Hematopoietic multipotent progenitor cell treated with erythropoietin and hydrocortisone succinate and interleukin-3 and kit ligand, for 4 days (in vitro differentiated cells): ENCODE measurements at regions not wholly inside any gene's neighbourhood (a gene's known extent, or its start where the extent isn't known, plus 50 kb on each side); places are given as distances from the start of the nearest gene placed in this dataset.
"Not testable (repeated sequence)": the region's sequence is repeated elsewhere in the genome, so short reads cannot be mapped to it uniquely, and the experiment has no call there.

Experiments used
- DNase-seq: peaks from one replicate; pipeline ENCODE4 v3.0.0-alpha.2; 2015

DNA sequence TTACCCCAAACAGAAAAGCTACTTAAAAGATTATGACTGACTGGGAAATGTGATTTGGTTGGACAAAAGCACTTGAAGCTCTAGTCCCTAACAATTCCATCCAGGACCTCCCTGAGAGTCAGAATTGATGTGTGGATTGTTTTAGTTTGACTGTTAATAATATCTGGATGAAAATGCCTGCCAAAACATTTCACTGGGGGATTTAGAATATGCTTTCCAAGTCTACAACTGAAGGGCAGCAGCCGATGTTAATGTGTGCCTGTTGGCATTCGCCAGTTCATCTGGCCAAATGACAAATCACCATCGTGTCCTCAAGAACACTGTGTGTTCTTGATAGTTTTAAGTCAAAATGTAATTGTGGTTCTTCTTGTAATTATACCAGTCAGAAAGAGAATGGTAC lies 76.0 kb upstream of the TSC22D1 start:
- DNase-seq, result no peak

DNA sequence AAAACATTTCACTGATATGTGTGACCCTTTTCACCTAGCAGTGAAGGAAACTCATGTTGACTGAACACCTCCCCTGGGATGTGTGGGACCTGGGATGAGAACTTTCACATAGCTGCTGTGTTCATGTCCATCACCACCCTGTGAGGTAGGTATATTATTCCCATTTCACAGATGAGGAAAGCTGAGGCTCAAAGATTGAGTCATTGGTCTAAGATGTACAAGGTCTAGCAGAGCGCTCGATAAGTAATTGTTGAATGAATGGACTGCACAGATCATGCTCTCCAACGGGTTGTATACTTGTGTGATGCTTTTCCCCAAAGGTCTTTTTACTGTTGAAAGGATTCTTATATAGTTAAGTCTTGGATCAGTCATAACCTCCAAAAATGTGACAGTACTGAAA lies 75.6 kb upstream of the TSC22D1 start:
- no peak for DNase-seq

DNA sequence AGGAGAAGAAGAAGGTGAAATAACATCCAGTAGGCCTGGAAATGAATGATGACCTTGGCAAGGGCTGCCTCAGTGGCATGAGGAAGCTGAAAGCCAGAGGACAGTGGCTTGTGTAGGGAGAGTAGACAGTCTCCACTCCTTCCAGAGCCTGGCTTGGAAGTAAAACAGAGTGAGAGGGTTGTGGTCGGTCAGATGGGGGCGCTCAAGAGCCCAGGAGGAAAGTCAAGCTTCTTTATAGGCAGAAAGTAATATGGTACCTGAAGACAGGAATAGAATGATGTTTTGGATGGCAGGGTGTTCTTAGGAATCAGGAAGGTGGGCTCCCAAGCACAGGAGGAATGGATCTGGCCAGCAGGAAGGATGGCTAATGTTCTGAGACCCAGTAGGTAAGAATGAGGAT lies 75.1 kb upstream of the TSC22D1 start:
- no peak for DNase-seq

DNA sequence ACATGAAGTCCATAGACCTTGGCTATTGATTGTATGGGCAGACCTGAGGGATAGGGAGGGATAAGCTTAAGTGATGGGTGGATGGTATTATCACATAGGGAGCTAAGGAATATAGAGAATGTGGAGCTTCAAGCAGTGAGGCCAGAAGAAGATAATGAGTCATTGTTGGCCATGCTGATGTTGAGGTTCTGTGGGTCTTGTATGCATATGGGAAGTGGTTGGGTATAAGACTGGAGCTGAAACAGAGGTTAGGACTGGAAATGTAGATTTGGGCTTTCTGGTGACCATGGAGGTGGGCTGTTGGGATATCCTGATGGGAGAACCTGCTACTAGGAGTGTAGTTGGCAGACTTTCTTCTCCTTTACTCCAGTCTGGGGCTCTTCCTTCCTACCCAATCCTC lies 73.7 kb upstream of the TSC22D1 start:
- no peak for DNase-seq

DNA sequence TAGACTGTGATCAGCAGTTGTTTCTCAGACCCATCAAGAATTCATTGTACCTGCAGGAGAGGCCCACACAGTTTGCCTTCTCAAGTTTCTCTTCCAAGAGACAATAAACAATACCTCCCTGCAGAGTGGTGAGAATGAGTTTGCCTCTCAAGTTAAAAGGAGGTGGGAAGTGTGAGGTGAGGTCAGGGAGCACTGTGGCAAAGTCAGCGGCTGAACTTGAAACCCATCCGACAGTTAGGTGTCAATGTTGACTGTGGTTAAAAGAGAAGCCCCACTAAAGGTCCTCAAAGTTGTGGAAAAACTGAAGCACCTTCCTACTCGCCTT lies 72.9 kb upstream of the TSC22D1 start:
- DNase-seq, result no peak

DNA sequence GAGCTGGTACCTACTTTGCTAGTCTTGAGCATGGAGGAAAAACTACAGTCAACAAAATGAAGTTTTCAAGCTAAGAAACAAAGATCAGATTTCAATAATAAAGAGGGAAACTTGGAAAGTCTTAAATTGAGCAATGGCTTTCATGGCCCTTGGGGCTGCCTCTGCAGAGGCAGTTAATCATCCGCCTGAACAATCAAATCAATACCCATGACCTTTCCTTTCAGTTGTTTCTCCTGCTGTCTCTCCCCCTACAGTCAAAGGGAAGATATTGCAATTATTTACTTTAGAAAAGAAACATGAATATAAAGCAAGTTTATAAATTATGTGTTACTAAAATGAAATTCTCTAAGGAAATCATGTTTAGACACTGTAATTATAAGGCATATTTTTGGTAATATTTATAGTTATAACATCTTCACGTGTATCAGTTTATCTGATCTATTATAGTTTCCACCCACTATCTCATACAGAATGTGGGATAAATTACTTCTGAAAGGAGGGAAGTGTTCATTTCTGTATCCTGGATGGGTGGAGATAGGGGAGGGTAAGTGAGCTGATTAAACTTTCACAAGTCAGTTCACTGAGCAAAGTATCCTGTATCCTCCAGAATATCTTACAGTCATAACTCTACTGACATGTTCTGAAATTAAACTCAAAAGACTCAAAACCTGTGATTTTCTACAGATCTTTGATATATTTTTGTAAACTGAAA lies 72.4 kb upstream of the TSC22D1 start:
- DNase-seq, result peak; percentile 44

DNA sequence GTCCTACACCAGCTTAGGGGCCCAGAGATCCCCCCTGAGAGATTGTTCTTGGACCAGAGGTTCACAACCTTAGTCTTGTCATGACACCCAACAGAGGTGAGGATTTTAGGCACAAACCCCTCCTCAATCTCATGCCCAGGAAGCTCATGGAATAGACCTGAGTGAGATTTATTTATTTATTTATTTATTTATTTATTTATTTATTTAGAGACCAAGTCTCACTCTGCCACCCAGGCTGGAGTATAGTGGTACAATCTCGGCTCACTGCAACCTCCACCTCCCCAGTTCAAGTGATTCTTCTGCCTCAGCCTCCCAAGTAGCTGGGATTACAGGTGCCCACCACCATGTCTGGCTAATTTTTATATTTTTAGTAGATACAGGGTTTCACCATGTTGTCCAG lies 71.4 kb upstream of the TSC22D1 start:
- not testable (repeated sequence) for DNase-seq

DNA sequence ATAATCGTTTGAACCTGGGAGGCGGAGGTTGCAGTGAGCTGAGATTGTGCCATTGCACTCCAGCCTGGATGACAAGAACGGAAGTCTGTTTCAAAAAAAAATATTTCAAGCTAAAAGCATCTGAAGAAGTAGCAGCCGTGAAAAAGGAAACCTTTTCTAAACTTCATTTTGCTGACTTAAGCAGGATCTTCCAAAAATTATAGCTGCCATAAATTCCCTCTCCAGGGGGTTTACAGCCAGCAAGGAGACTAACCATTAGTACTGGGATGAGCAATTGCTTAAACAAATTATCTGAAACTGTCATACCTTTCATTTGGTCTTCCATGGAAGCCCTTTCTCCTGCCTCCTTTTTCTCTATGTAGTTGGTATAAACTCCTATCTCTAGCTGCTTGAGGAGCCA lies 69.9 kb upstream of the TSC22D1 start:
- DNase-seq, result no peak

DNA sequence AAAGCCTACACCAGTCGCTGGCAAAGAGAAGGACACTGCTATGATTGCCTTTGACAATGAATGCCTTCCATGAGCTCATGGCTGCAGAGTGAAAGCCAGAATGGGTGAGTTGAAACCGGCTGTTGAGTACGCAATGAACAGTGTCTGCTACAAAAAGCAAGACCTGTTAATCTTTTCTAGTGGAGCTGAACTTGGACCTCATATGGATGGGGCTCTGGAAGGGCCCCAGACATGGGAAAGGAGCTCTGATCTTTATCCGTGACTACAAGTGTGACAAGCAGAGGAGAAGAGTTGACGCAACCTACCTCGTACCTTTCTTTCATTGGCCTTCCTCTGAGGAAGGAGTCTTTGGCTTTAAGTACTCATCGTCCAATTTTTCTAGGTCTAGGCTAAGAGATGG lies 67.1 kb upstream of the TSC22D1 start:
- no peak for DNase-seq

DNA sequence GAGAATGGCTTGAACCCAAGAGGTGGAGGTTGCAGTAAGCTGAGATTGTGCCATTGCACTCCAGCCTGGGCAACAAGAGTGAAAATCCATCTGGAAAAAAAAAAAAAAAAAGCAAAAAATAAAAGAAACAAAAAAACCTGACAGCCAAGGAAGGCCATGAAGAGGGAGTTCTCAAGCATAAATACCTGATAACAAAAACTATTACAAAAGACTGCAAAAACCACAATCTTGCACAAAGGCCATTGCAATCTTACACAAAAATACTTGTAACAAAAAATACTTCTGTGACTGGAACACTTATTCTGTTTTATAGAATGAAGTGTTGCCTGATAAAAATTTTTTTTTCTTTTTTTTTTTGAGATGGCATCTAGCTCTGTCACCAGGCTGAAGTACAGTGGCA lies 61.5 kb upstream of the TSC22D1 start:
- DNase-seq, result peak; percentile 19

DNA sequence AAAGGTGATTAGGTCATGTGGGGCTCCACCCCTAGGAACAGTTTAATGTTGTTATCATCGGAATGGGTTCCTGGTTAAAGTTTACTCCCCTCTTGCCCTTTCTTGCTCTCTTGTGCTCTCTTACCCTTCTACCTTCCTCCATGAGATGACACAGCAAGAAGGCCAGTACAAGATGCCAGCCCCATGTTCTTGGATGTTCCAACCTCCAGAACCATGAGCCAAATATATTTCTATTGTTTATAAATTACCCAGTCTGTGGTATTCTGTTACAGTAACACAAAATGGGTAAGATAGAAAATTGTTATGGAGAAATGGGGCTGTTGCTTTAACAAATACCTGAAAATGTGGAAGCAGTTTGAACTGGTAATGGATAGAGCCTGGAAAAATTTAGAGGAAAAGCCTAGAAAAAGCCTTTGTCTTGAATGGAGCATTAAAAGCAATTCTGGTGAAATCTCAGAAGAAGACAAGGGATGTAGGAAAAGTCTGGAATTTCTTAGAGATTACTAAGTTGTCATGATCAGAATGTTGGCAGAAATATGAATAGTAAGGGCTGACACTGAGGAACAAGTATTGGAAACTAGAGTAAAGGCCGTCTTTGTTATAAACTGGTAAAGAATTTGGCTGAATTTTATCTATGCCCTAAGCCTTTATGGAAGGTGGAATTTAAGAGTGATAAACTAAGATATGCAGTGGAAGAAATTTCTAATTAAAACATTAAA lies 53.5 kb upstream of the TSC22D1 start:
- DNase-seq, result no peak

DNA sequence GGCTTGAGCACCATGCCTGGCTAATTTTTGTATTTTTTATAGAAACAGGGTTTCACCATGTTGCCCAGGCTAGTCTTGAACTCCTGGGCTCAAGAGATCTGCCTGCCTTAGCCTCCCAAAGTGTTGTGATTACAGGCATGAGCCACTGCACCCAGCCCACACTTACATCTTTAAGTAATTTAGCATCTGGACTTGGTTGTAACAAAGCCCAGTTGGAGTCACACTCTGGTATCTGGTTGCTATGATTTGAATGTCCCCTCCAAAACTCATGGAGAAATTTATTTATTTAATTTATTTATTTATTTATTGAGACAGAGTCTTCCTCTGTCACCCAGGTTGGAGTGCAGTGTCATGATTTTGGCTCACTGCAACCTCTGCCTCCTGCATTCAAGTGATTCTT lies 52.7 kb upstream of the TSC22D1 start:
- DNase-seq, result not testable (repeated sequence)

DNA sequence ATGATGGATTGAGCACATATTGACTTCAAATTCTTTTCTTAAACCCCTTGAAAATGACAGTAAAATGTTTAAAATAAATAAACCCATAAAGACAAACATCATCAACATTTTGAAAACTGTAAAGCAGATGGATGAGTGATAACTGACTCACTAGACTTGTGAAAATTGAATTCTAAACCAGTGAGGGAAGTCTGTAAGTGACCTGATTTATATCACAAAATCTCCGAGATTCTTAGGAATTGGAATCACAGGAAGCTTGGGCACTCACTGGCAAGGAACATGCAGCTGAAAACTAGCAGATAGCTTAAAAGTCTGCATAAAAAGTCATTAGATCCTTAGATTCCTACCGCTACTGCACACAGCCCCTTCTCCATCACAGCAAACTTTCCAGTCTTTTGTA lies 51.3 kb upstream of the TSC22D1 start:
- no peak for DNase-seq

DNA sequence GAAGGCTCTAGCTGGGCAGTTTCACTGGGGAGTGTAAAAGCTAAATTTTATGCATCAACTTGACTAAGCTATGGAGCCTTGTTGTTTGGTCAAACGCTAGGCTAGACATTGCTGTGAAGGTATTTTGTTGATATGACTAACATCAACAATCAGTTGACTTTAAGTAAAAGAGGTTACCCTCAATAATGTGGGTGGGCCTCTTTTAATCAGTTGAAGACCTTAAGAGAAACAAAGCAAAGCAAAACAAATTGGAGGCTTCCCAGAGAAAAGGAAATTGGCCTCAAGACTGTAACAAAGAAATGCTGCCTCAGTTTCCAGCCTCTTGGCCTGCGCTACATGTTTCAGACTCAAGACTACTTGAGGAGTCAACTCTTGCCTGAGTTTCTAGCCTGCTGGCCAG lies 50.0 kb upstream of the TSC22D1 start:
- no peak for DNase-seq
